ENCODE measurements at regions not wholly inside any gene's neighbourhood (a gene's known extent, or its start where the extent isn't known, plus 50 kb on each side); places are given as distances from the start of the nearest gene placed in this dataset.
A peak's percentile ranks its signal among the peaks of the same experiment; 100 is the strongest.

- TF ChIP-seq JUND (IDR thresholded peaks at IDR 0.05) (0 out of 2 replicates have a peak, but pooled peaks have one; percentile 8), EP300 (IDR thresholded peaks at IDR 0.05; ENCODE audit: borderline replicate concordance in 1 of 2, low read depth in 1 of 2, low read length in 1 of 2) (no peak), RAD21 (IDR thresholded peaks at IDR 0.05; ENCODE audit: low read length) (no peak), EZH2phosphoT487 (IDR thresholded peaks at IDR 0.05; ENCODE audit: borderline replicate concordance, low read depth) (no peak), ZBTB33 (IDR thresholded peaks at IDR 0.05; ENCODE audit: borderline replicate concordance, low read depth) (no peak), FOSL2 (IDR thresholded peaks at IDR 0.05; ENCODE audit: borderline replicate concordance, low read depth) (peak; percentile 30; the same call in 1 of the 2 replicates), REST (IDR thresholded peaks at IDR 0.05; ENCODE audit: low read depth, low read length) (no peak), TCF12 (IDR thresholded peaks at IDR 0.05) (no peak)
- no peaks in the 10 kb centered on the region for H4K20me1 ChIP-seq (ENCODE audit: insufficient read depth)
- no peaks in the 10 kb centered on the region for H3K9me2 ChIP-seq
- DNase-seq: no peak
- no peak overlapping the region for H2AFZ ChIP-seq (ENCODE audit: low read depth)
- CTCF ChIA-PET: no interaction called here
- no peak overlapping the region; the same call in 1 of the 2 replicates for H3K4me2 ChIP-seq
- peaks cover 0 to 2% of the 10 kb centered on the region in 2 experiments; a peak in 1 of 4 replicates for H3K4me1 ChIP-seq (ENCODE audit: control insufficient read depth in 1 of 2, insufficient read depth in 2 of 2, low read depth in 1 of 2, low read length in 1 of 2)
- H3K36me3 ChIP-seq (replicated peaks in 1 of 2; ENCODE audit: control insufficient read depth in 1 of 2, insufficient read depth in 2 of 2, low read length in 1 of 2): no peaks in the 10 kb centered on the region
- no peaks in the 10 kb centered on the region for H3K27me3 ChIP-seq (ENCODE audit: insufficient read depth)
- no peaks in the 10 kb centered on the region for H3F3A ChIP-seq (replicated peaks; ENCODE audit: insufficient read depth)
- H3K9ac ChIP-seq: no peak overlapping the region
- H3K79me2 ChIP-seq (ENCODE audit: insufficient read depth): no peaks in the 10 kb centered on the region
- H3K4me3 ChIP-seq (ENCODE audit: low read depth in 2 of 2, low read length in 1 of 2): no peak overlapping the region
- no peaks in the 10 kb centered on the region for H3K9me3 ChIP-seq
- POLR2A ChIA-PET: no interaction called here
- WGBS (ENCODE audit: low lambda C conversion rate): 48% methylated on average over 5 of the region's 5 CpGs
- no peak overlapping the region for H3K27ac ChIP-seq (ENCODE audit: low read depth in 2 of 2, low read length in 1 of 2)
Measured at GRCh38 chr6:97850458-97851212, 567.6 kb upstream of the MMS22L start.

GRCh38 chr6:97863697-97864096, 580.7 kb upstream of the MMS22L start:
- Histone ChIP-seq H3K36me3 (replicated peaks in 1 of 2; ENCODE audit: control insufficient read depth in 1 of 2, insufficient read depth in 2 of 2, low read length in 1 of 2) (no peaks in the 10 kb centered on the region), H3K9me2 (no peaks in the 10 kb centered on the region), H2AFZ (ENCODE audit: low read depth) (no peak overlapping the region), H3K27ac (ENCODE audit: low read depth in 2 of 2, low read length in 1 of 2) (no peak overlapping the region), H4K20me1 (ENCODE audit: insufficient read depth) (no peaks in the 10 kb centered on the region), H3K27me3 (ENCODE audit: insufficient read depth) (no peaks in the 10 kb centered on the region), H3K4me3 (ENCODE audit: low read depth in 2 of 2, low read length in 1 of 2) (no peak overlapping the region), H3K4me2 (no peak overlapping the region), H3K4me1 (ENCODE audit: control insufficient read depth in 1 of 2, insufficient read depth in 2 of 2, low read depth in 1 of 2, low read length in 1 of 2) (no peaks in the 10 kb centered on the region; a peak in 2 of 4 replicates), H3K9me3 (no peaks in the 10 kb centered on the region), H3K79me2 (ENCODE audit: insufficient read depth) (no peaks in the 10 kb centered on the region), H3K9ac (no peak overlapping the region), H3F3A (replicated peaks; ENCODE audit: insufficient read depth) (no peaks in the 10 kb centered on the region)
- DNase-seq: no peak
- ChIA-PET CTCF (interaction anchor here (1.4 kb wide), 1 partner anchor 12 kb away, joined by 4 read pairs; no protein-coding TSS in a partner anchor), POLR2A (no interaction called here)
- TF ChIP-seq CTCF (IDR thresholded peaks at IDR 0.05) (no peak), EZH2phosphoT487 (IDR thresholded peaks at IDR 0.05; ENCODE audit: borderline replicate concordance, low read depth) (no peak), PBX3 (IDR thresholded peaks at IDR 0.05) (no peak), CHD2 (IDR thresholded peaks at IDR 0.05; ENCODE audit: low read length, partially characterized antibody) (no peak), FOXJ3 (CRISPR knock-in tag; IDR thresholded peaks at IDR 0.05) (no peak), MEF2A (IDR thresholded peaks at IDR 0.05; ENCODE audit: borderline replicate concordance, low read depth) (no peak), ELF1 (IDR thresholded peaks at IDR 0.05) (no peak), REST (IDR thresholded peaks at IDR 0.05; ENCODE audit: low read depth, low read length) (no peak)
